ENCODE measurements at regions not wholly inside any gene's neighbourhood (a gene's known extent, or its start where the extent isn't known, plus 50 kb on each side); places are given as distances from the start of the nearest gene placed in this dataset.

DNA sequence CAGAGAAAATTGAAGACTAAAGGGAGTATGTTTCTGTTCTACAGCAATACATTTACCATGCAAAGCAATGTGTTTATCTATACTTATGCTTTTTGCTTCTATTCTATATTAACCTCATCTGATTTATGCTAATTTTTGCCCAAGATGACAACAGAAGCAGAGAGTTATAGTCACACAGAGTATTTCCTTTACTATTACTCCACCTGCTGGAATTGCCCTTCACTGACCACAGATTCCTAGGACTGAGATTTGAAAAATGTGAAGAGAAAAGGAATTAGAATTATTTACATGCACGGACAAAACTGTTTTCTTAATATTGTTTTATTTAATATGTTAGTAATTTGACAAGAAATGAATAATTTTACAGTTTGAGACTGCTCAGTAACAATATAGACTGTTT lies 745.6 kb downstream of the VGLL3 start:
- no peak overlapping the region for H3K4me3 ChIP-seq (ENCODE audit: low read depth, low read length)
- TF ChIP-seq, protein P1, sequence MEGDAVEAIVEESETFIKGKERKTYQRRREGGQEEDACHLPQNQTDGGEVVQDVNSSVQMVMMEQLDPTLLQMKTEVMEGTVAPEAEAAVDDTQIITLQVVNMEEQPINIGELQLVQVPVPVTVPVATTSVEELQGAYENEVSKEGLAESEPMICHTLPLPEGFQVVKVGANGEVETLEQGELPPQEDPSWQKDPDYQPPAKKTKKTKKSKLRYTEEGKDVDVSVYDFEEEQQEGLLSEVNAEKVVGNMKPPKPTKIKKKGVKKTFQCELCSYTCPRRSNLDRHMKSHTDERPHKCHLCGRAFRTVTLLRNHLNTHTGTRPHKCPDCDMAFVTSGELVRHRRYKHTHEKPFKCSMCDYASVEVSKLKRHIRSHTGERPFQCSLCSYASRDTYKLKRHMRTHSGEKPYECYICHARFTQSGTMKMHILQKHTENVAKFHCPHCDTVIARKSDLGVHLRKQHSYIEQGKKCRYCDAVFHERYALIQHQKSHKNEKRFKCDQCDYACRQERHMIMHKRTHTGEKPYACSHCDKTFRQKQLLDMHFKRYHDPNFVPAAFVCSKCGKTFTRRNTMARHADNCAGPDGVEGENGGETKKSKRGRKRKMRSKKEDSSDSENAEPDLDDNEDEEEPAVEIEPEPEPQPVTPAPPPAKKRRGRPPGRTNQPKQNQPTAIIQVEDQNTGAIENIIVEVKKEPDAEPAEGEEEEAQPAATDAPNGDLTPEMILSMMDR (IDR thresholded peaks at IDR 0.05; ENCODE audit: low read depth, low read length, missing control alignments) = no peak
- no peak for DNase-seq (ENCODE audit: low read depth)

DNA sequence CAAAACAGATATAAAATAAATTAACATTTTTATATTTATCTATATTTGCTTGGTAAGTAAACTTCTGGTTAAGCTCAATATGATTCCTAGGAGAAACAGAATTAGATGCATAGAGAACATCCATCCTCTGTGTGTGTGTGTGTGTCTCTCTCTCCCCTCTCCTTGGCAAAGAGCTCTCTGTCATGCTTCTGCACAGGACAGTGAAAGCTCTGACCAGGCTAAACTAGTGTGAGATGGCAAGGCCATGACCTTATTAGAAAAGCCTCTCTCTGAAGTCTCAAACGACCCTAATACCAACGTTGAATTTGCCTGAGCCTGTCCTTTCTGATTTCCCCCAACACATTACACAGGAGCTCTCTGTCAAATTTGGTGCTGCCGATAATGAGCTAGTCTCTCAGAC lies 746.0 kb downstream of the VGLL3 start:
- H3K4me3 ChIP-seq (ENCODE audit: low read depth, low read length) = no peak overlapping the region
- no peak for DNase-seq (ENCODE audit: low read depth)
- TF ChIP-seq, protein P1 (IDR thresholded peaks at IDR 0.05; ENCODE audit: low read depth, low read length, missing control alignments) = no peak

DNA sequence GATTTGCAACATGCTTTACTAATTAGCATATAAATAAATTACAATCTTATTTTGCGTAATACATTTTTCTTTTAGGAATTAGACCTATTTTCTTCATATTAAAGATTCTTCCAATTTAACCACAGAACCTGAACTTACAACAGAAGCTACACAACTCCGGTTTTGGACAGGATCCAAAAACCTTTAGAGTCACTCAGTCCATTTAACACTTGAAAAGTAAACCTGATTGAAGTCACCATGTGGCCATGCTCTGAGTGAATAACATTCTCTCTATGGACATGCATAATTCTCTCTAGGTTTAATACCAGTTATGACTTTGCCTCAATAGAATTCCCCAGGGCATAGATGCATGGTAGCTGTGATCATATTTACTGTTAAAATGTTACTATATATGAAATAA lies 751.0 kb downstream of the VGLL3 start:
- DNase-seq (ENCODE audit: low read depth) = no peak
- TF ChIP-seq, protein P1 (IDR thresholded peaks at IDR 0.05; ENCODE audit: low read depth, low read length, missing control alignments) = no peak
- H3K4me3 ChIP-seq (ENCODE audit: low read depth, low read length) = no peak overlapping the region

DNA sequence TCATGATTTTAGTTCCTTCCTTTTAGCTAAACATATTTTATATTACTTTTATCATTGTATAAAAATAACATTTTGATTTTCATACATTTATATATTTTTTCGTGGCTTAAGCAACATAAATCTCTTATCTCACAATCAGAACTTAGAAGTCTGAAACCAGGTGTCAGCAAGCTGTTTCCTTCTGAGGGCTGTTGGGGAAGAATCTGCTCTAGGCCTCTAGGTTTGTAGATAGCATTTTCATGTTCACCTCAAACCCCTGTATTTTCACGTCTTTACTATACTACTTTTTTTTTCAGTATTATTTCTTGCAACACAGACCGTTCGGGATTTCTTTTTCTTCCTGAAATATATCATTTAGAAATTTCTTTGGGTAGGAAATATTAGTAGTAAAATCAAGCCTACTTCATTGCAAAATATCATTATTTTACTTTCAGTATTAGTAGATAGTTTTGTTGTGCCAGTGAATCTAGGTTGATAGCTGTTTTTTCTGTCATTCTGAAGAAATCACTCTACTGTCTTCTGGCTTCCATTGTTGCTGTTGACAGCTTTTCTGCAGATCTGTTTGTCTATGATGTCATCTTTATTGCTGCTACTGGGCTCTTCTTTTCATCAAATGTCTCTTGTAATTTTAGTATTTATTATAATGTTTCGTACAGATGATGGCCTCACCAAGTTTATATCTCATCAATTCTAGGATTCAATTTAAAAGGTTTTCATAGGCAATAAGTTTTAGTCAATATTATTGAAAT lies 756.3 kb downstream of the VGLL3 start:
- no peak overlapping the region for H3K4me3 ChIP-seq (ENCODE audit: low read depth, low read length)
- no peak for DNase-seq (ENCODE audit: low read depth)
- TF ChIP-seq, protein P1 (IDR thresholded peaks at IDR 0.05; ENCODE audit: low read depth, low read length, missing control alignments) = no peak

DNA sequence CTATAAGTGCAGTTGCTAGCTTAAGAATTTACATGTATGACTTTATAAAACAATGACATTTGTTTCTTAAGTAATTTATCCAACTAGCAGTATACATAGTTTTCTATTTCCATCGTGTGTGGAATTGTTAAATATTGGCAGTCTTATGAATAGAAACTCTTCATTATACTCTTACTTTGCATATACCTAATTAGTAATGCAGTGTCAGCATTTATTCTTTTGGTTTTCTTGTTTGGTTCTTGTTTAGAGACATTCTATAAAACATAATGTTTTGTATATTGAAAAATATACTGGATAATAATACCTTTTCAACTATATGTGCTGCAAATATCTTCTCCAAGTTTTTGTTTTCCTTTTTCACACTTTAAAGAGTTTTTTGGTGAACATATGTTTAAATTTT lies 760.2 kb downstream of the VGLL3 start:
- no peak for DNase-seq (ENCODE audit: low read depth)
- TF ChIP-seq, protein P1 (IDR thresholded peaks at IDR 0.05; ENCODE audit: low read depth, low read length, missing control alignments) = no peak
- H3K4me3 ChIP-seq (ENCODE audit: low read depth, low read length) = no peak overlapping the region

DNA sequence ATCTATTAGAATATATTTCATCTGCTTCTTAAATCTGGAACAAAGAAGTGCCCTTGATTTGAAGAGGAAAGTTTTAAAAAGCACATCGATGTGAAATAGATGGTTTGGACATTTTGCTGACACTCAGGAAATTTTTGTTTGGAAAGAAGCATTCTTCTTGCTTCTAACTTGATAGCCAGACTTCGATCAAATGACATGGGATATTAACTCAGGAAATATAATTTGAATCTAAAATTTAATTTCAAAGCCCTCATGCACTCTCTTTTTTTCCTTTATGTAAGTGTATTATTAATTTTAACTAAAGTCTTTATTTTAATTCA lies 761.2 kb downstream of the VGLL3 start:
- TF ChIP-seq, protein P1 (IDR thresholded peaks at IDR 0.05; ENCODE audit: low read depth, low read length, missing control alignments) = no peak
- DNase-seq (ENCODE audit: low read depth) = no peak
- H3K4me3 ChIP-seq (ENCODE audit: low read depth, low read length) = no peak overlapping the region

DNA sequence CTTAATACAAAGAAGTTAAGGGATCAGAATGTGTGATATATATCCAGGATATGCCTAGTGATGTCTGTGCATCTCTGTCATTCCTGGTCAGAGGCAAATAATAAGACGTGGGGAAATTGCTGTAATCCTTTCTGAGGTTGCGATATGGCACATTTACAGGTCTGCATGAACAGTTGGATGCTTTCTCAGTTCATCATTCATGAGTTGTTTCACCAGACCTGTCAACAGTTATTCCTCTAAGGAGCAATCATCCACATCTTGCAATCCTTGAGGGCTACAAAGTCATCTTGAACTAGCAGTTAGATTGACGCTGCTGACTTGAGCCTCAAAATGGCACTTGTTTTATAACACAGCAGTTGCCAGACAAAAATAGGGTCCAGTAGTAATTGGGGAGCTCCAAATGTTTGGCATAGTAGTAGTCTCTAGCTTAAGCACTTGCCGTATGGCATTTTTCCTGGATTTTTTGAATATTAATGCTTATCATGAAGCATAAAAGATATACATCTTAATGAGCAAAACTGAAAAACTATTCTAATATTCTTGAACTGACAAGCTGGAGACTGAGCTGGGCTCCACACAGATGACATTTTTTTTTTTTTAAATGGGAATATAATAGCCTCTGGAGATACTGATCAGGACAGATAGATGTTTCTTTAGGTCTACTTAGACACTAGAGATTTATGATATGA lies 761.7 kb downstream of the VGLL3 start:
- TF ChIP-seq, protein P1 (IDR thresholded peaks at IDR 0.05; ENCODE audit: low read depth, low read length, missing control alignments) = no peak
- no peak overlapping the region for H3K4me3 ChIP-seq (ENCODE audit: low read depth, low read length)
- DNase-seq (ENCODE audit: low read depth) = no peak

Measured in GM12864 (cell line).